ENCODE measurements at regions not wholly inside any gene's neighbourhood (a gene's known extent, or its start where the extent isn't known, plus 50 kb on each side); places are given as distances from the start of the nearest gene placed in this dataset.

DNA sequence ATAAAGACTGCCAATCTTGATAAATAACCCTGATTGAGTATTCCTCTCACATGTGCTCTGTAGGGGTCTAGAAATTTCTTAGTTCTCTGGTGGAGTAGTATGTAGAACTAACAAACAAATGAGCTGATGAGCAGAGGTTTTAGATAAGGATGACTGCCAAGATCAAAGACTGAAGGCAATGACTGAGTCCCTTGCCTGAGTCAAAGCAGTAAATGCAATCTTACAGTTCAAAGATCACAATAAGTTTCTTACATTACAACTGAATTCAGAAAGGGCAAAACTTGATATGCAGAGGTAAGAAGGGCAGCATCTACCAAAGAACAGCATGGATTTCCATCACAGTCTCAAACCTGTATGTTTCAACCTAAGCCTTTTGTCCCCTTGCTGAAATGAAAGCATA lies 172.2 kb upstream of the POU1F1 start:
- no peaks in the 10 kb centered on the region for H3K27me3 ChIP-seq (ENCODE audit: insufficient read depth, low read length)
- no peaks in the 10 kb centered on the region for H3K36me3 ChIP-seq (ENCODE audit: insufficient read depth, low read length)
- no peak overlapping the region for H3K27ac ChIP-seq (ENCODE audit: low read depth, low read length)

DNA sequence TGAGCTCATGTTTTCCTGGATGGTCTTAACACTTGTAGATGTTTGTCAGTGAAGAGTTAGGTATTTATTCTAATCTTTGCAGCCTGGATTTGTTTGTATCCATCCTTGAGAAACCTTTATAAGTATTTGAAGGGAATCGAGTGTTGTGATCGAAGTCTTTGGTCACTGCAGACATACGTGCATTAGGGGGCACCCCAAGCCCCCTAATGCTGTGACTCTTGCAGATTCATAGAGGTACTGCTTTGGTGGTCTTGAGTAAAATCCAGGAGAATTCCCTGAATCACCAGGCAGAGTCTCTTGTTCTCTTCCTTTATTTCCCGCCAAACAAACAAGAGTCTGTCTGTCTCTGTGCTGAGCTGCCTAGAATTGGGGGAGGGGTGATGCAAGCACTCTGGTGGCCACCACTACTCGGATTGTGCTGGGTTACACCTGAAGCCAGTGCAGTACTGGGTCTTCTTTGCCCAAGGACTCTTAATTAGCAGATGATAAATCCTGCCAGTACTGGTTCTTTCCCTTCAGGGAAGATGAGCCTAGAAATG lies 170.5 kb upstream of the POU1F1 start:
- TF ChIP-seq, protein P1, sequence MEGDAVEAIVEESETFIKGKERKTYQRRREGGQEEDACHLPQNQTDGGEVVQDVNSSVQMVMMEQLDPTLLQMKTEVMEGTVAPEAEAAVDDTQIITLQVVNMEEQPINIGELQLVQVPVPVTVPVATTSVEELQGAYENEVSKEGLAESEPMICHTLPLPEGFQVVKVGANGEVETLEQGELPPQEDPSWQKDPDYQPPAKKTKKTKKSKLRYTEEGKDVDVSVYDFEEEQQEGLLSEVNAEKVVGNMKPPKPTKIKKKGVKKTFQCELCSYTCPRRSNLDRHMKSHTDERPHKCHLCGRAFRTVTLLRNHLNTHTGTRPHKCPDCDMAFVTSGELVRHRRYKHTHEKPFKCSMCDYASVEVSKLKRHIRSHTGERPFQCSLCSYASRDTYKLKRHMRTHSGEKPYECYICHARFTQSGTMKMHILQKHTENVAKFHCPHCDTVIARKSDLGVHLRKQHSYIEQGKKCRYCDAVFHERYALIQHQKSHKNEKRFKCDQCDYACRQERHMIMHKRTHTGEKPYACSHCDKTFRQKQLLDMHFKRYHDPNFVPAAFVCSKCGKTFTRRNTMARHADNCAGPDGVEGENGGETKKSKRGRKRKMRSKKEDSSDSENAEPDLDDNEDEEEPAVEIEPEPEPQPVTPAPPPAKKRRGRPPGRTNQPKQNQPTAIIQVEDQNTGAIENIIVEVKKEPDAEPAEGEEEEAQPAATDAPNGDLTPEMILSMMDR (IDR thresholded peaks at IDR 0.05; ENCODE audit: extremely low read depth, low read depth, low read length) = no peak
- no peaks in the 10 kb centered on the region for H4K20me1 ChIP-seq (ENCODE audit: insufficient read depth, low read length)
- DNase-seq (ENCODE audit: insufficient read length, low spot score, missing footprints) = no peak
- no peaks in the 10 kb centered on the region for H3K9me3 ChIP-seq (ENCODE audit: low read depth, low read length)
- H2AFZ ChIP-seq (ENCODE audit: low read length) = no peak overlapping the region
- no peaks in the 10 kb centered on the region for H3K36me3 ChIP-seq (ENCODE audit: insufficient read depth, low read length)
- H3K27me3 ChIP-seq (ENCODE audit: insufficient read depth, low read length) = no peaks in the 10 kb centered on the region
- H3K27ac ChIP-seq (ENCODE audit: low read depth, low read length) = no peak overlapping the region
- H3K79me2 ChIP-seq (ENCODE audit: insufficient read depth, low read length) = no peaks in the 10 kb centered on the region
- no peak overlapping the region for H3K4me3 ChIP-seq (ENCODE audit: insufficient read depth, low read length)
- H3K4me2 ChIP-seq (ENCODE audit: insufficient read depth, low read length) = no peak overlapping the region
- no peaks in the 10 kb centered on the region for H3K4me1 ChIP-seq (ENCODE audit: insufficient read depth, low read length)

More for the DNA sequence above, 172.2 kb upstream of the POU1F1 start:
- Histone ChIP-seq H3K79me2 (ENCODE audit: insufficient read depth, low read length) (no peaks in the 10 kb centered on the region), H3K9me3 (ENCODE audit: low read depth, low read length) (no peaks in the 10 kb centered on the region), H3K4me1 (ENCODE audit: insufficient read depth, low read length) (no peaks in the 10 kb centered on the region), H2AFZ (ENCODE audit: low read length) (no peak overlapping the region), H3K4me3 (ENCODE audit: insufficient read depth, low read length) (no peak overlapping the region), H4K20me1 (ENCODE audit: insufficient read depth, low read length) (no peaks in the 10 kb centered on the region), H3K4me2 (ENCODE audit: insufficient read depth, low read length) (no peak overlapping the region)
- DNase-seq (ENCODE audit: insufficient read length, low spot score, missing footprints) = no peak
- TF ChIP-seq, protein P1 (IDR thresholded peaks at IDR 0.05; ENCODE audit: extremely low read depth, low read depth, low read length) = no peak

DNA sequence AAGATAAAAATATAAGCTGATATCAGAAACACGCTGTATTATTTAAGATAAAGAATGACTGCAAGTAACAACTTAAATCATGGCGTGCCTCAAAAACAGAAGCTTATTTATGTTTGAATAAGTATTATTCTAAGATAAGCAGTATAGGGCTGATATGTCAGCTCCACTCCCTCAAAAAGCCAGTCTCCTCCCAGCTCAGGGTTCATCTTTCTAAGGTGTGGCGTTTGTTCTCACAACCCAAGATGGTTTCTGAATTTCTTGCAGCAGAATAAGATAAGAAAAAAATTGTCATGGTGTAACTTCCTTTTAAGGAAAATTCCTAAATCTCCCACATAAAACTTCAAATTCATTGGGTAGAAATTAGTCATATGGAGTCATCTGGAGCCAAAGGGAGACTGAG lies 166.1 kb upstream of the POU1F1 start:
- TF ChIP-seq, protein P1 (IDR thresholded peaks at IDR 0.05; ENCODE audit: extremely low read depth, low read depth, low read length) = no peak
- no peaks in the 10 kb centered on the region for H3K79me2 ChIP-seq (ENCODE audit: insufficient read depth, low read length)
- H3K36me3 ChIP-seq (ENCODE audit: insufficient read depth, low read length) = no peaks in the 10 kb centered on the region
- no peaks in the 10 kb centered on the region for H3K9me3 ChIP-seq (ENCODE audit: low read depth, low read length)
- H3K27ac ChIP-seq (ENCODE audit: low read depth, low read length) = no peak overlapping the region
- no peaks in the 10 kb centered on the region for H4K20me1 ChIP-seq (ENCODE audit: insufficient read depth, low read length)
- peaks cover 9% of the 10 kb centered on the region for H3K4me1 ChIP-seq (ENCODE audit: insufficient read depth, low read length)
- DNase-seq (ENCODE audit: insufficient read length, low spot score, missing footprints) = no peak
- H2AFZ ChIP-seq (ENCODE audit: low read length) = no peak overlapping the region
- no peak overlapping the region for H3K4me2 ChIP-seq (ENCODE audit: insufficient read depth, low read length)
- H3K27me3 ChIP-seq (ENCODE audit: insufficient read depth, low read length) = no peaks in the 10 kb centered on the region
- H3K4me3 ChIP-seq (ENCODE audit: insufficient read depth, low read length) = no peak overlapping the region

DNA sequence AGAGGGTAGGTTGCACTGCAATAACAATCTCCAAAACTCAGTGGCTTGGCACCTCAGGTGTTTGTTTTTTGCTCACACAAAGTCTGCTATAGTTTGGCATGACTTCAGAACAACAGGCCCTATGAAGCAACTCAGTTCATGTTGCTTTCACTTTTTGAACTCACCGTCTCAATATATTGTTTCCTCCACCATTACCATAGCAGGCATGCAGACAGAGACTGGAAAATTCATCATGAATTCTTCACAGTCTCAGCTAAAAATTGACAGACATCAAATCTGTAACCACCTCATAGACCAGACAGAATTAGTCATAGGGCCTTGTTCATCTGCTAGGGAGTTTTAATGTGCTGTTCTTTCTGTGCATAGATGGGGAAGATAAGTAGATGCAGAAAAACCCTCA lies 161.4 kb upstream of the POU1F1 start:
- TF ChIP-seq, protein P1 (IDR thresholded peaks at IDR 0.05; ENCODE audit: extremely low read depth, low read depth, low read length) = no peak
- Histone ChIP-seq H3K36me3 (ENCODE audit: insufficient read depth, low read length) (no peaks in the 10 kb centered on the region), H4K20me1 (ENCODE audit: insufficient read depth, low read length) (no peaks in the 10 kb centered on the region), H3K27ac (ENCODE audit: low read depth, low read length) (no peak overlapping the region), H3K9me3 (ENCODE audit: low read depth, low read length) (no peaks in the 10 kb centered on the region), H3K4me3 (ENCODE audit: insufficient read depth, low read length) (no peak overlapping the region), H2AFZ (ENCODE audit: low read length) (no peak overlapping the region), H3K4me1 (ENCODE audit: insufficient read depth, low read length) (peaks cover 17% of the 10 kb centered on the region), H3K27me3 (ENCODE audit: insufficient read depth, low read length) (no peaks in the 10 kb centered on the region), H3K79me2 (ENCODE audit: insufficient read depth, low read length) (no peaks in the 10 kb centered on the region), H3K4me2 (ENCODE audit: insufficient read depth, low read length) (peak overlapping the region; percentile 49)
- DNase-seq (ENCODE audit: insufficient read length, low spot score, missing footprints) = no peak

Measured in osteoblast (primary cell).